ENCODE measurements at regions not wholly inside any gene's neighbourhood (a gene's known extent, or its start where the extent isn't known, plus 50 kb on each side); places are given as distances from the start of the nearest gene placed in this dataset.
"Not testable (repeated sequence)": the region's sequence is repeated elsewhere in the genome, so short reads cannot be mapped to it uniquely, and the experiment has no call there.

- DNase-seq (ENCODE audit: low read depth in 2 of 2): no peak
Observed at GRCh38 chr14:22105006-22105623, 431.5 kb upstream of the OR4E1 start.

DNA sequence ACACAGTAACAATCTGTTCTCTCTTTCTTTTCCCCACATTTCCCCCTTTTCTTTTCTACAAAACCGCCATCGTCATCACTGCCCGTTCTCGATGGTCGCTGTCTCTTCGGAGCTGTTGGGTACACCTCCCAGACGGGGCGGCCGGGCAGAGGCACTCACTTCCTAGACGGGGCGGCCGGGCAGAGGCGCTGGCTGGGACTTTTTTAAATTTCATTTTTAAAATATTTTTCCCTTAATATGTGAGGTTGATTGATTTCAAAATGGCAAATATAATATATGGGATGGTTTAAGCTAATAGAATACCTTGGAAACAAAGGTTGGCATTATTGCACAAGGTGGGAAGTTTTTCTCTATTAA is 427.1 kb upstream of the OR4E1 start:
- not testable (repeated sequence) for DNase-seq (ENCODE audit: low read depth in 2 of 2)

- DNase-seq (ENCODE audit: low read depth in 2 of 2): peak; percentile 14 to 31
Observed at GRCh38 chr14:22099942-22100763, 426.5 kb upstream of the OR4E1 start.

DNA sequence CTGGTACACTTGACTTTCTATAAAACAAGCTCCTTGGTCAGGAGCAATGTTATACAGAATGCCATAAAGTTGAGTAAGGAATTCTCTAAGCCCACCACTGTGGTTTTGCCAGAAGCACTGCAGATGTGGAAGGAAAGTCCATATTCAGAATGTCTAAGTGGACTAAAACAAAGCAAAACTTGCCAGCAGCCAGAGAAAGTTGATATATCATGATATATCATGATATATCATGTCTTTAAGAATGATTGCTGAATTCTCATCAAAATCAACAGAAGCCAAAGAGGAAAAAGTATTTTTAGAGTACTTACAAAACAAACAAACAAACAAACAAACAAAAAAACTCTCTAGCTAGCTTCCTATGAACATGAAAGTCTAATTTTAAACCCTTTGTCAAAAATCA is 424.8 kb upstream of the OR4E1 start:
- DNase-seq (ENCODE audit: low read depth in 2 of 2): no peak

GRCh38 chr14:22097586-22098292 is 424.1 kb upstream of the OR4E1 start:
- DNase-seq (ENCODE audit: low read depth in 2 of 2): no peak

DNA sequence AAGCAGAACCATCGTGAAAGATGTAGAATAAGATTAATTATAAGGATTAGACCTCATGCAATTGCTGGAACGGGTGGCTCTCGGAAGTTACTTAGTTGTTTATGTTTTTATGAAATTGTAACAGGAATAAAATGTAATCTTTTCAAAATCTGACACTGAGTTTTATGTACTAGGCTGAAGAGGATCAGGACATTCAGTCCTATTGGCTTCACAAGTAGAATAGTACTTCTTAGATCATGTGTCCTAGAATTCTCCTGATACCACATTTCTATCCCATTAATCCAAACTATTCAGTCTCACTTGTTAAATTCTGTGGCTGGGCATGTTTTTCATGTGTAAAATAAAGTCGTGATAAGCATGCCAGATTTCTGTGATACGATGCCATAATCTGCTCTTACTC is 423.5 kb upstream of the OR4E1 start:
- DNase-seq (ENCODE audit: low read depth in 2 of 2): no peak

- no peak for DNase-seq (ENCODE audit: low read depth in 2 of 2)
Observed at GRCh38 chr14:22096514-22096895, 422.9 kb upstream of the OR4E1 start.

GRCh38 chr14:22095860-22096513 is 422.4 kb upstream of the OR4E1 start:
- DNase-seq (ENCODE audit: low read depth in 2 of 2): no peak

- no peak for DNase-seq (ENCODE audit: low read depth in 2 of 2)
Observed at GRCh38 chr14:22089940-22090339, 416.3 kb upstream of the OR4E1 start.

DNA sequence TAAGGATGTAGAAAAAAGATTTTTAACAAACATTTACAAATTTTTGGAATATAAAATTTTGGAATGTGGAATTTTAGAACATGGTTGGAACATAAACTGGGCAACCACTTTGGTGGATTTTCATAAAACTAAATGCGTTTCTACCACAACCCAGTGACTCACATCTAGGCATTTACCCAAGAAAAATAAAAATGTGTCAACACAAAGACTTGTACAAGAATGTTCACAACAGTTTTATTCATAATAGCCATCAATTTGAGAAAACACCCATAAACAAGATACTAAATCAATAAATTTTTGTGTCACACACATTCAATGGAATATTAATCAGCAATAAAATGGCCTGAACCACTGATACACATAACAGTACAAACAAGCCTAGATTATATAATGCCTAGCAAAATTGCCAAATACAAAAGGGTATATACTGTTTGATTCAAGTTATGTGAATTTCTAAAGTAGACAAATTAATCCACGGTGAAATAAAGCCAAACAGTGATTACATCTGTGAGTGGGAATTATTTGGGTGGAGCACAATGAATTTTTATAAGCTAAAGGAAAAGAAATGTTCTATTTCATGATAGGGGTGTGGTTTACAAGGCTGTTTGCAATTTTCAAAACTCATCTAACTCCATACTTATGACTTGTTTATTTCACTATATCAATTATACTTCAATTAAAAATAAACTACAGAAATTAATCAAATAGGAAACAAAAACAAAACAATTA is 415.2 kb upstream of the OR4E1 start:
- no peak for DNase-seq (ENCODE audit: low read depth in 2 of 2)

- no peak for DNase-seq (ENCODE audit: low read depth in 2 of 2)
Observed at GRCh38 chr14:22086131-22086530, 412.5 kb upstream of the OR4E1 start.

DNA sequence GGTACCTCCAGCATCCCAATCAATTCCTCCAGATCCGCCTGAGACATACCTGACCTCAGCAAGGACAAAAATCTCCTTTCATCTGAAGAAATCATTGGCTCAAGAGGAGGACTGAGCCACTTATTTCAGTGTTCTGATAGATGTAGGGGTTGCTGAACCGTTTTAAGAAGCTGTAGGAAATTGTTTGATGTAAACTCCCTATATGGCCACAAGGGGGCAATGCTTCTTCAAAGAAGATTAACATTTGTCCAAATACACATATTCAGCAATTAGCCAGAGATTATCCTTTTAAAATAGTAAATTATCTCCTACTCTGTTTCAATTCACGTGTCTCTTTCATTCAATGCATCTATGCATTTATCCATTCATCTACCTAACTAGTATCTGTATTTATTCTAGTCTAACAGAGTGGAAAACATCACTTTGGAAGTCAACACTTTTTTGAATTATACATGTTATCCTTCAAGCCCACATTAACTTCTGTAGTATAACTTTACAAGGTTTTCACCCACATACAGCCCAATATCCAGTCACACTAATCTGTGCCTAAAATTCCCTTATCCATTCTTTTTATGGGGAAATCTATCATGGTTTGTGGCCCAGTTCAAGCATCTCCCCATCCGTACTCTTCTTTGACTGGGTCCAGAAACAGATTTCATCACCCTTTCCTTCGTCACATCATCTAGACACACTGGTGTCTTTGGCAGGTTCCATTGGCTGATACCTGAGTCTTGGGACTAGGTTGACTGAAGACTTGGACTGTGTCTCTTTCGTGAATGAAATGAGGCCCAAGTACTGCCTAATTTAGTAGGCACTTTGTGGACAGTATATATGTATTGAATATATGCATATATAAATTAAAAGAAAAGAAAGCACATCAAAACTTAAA is 411.0 kb upstream of the OR4E1 start:
- DNase-seq (ENCODE audit: low read depth in 2 of 2): peak in 1 of 2 donors; percentile 19

DNA sequence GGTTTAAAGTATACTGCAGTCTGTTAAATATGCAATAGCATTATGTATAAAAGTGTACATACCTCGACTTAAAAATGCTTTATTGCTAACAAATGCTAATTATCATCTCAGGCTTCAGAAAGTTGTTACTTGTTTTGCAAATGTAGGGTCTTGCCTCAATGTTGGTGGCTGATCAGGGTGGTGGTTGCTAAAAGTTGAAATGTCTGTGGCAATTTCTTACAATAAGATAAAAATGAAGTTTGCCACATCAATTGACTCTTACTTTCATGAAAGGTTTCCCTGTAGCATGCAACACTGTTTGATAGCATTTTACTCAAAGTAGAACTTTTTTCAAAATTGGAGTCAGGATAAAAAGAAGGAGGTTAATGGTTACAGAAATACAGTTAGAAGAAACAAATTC is 407.7 kb upstream of the OR4E1 start:
- DNase-seq (ENCODE audit: low read depth in 2 of 2): no peak

DNA sequence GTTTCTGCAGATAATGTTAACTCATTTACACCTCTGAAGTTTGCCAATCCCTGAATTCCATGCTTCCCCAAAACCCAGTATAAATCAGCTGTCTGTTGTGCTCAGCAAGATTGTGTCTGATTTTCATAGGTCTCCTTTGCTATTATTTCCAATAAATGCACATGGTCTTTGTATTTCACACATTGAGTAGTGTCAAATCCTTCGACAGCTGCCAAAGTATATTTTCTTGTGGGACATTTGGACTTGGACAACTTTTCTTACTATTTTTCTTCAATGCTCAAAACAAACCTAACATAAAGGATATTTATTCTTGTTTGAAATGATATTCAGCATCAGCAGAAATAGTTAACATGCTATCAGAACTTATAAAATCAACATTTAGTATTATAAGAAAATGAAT is 406.1 kb upstream of the OR4E1 start:
- no peak for DNase-seq (ENCODE audit: low read depth in 2 of 2)

DNA sequence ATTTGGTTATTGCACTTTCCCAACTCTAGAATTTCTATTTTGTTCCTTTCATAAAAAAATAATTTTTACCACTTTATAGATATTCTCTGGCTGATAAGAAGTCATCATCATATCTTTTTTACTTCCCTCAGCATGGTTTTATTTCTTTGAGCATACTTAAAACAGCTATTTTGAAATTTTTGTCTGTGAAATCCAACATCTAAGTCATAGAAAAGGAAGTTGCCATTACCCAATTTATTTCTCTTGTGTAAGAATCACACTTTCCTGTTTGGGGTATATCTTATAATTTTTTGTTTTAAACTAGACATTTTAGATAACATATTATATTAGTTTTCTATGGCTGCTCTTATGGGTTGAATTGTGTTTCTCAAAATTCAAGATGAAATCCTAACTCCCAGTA is 400.2 kb upstream of the OR4E1 start:
- no peak for DNase-seq (ENCODE audit: low read depth in 2 of 2)

- DNase-seq (ENCODE audit: low read depth in 2 of 2): no peak
Observed at GRCh38 chr14:22071006-22071405, 397.4 kb upstream of the OR4E1 start.

DNA sequence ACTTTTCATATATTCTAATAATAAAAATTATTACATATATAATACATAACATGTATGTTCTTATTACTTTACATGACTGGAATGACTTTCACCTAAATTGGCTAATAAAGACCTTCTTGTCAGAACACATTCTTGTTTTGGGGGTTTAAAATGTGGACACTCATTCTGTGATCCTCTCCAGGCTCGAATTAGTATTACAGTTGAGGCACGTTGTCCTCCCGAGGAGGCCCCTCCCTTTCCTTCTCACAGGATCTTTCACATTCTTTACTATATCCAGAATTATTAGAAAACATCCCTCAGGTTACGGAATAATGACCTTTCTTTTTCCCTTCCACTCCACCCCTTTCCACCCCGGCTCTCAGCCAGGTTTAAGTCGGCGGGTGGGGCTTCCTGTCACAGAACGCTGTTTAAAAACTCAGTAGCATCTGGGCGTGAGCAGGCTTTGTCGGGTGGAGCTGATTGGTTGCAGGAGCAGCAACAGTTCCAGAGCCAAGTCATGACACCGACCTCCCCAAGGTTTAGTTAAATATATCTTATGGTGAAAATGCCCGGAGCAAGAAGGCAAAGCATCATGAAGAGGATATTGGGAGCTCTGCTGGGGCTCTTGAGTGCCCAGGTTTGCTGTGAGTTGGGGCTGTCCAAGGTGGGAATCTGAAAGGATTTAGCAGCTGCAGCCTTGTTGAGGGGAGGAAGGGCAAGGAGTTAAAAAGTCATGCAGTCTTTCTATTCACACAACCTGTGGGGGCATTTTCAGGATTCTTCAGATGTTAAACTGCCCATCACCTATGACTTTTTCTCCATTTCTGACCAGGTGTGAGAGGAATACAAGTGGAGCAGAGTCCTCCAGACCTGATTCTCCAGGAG is 396.7 kb upstream of the OR4E1 start:
- DNase-seq (ENCODE audit: low read depth in 2 of 2): peak; percentile 25 to 30

DNA sequence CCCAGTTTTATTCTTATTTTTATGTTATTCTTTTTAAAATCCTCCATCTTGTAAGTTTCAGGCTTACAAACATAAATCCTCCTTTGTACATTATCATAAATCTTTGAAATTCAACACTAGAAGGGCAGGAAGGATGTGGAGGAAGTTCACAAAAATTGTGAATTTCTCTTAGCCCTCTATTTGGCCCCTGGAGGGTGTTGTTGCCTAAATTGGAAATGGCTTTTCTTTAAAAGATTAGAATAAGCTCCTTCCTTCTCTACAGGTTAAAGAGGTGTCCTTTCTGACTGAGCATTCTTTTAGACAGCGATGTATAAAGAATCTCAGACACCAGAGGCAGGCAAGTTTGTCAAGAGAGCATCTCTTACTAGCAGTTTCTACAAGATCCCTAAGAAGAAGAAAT is 391.7 kb upstream of the OR4E1 start:
- no peak for DNase-seq (ENCODE audit: low read depth in 2 of 2)

GRCh38 chr14:22059201-22059600 is 385.6 kb upstream of the OR4E1 start:
- DNase-seq (ENCODE audit: low read depth in 2 of 2): no peak

DNA sequence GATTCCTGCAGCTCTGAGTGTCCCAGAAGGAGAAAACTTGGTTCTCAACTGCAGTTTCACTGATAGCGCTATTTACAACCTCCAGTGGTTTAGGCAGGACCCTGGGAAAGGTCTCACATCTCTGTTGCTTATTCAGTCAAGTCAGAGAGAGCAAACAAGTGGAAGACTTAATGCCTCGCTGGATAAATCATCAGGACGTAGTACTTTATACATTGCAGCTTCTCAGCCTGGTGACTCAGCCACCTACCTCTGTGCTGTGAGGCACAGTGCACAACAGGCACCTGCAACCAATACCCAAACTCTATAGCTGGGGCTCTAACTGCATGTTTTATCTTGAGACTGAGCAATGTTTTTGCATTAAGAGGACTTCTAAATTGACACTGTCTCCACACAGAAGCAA is 379.2 kb upstream of the OR4E1 start:
- no peak for DNase-seq (ENCODE audit: low read depth in 2 of 2)

Data from stimulated activated CD4-positive, alpha-beta T cell treated with anti-CD3 and anti-CD28 coated beads, Interleukin-1b, Interleukin-23, amount 100 ng/mL, for 4 hours (primary cell).